ENCODE measurements at regions not wholly inside any gene's neighbourhood (a gene's known extent, or its start where the extent isn't known, plus 50 kb on each side); places are given as distances from the start of the nearest gene placed in this dataset.

- TF ChIP-seq CTCF (IDR thresholded peaks at IDR 0.05), result no peak
- no peak for TF ChIP-seq EP300 (IDR thresholded peaks at IDR 0.05)
- no peak for TF ChIP-seq POLR2A (IDR thresholded peaks at IDR 0.05)
- TF ChIP-seq POLR2AphosphoS5 (IDR thresholded peaks at IDR 0.05), result no peak
Measured at GRCh38 chr2:160583146-160583535, 89.5 kb upstream of the RBMS1 start.
